Sigmoid colon (tissue), 4 donors: ENCODE measurements at regions not wholly inside any gene's neighbourhood (a gene's known extent, or its start where the extent isn't known, plus 50 kb on each side); places are given as distances from the start of the nearest gene placed in this dataset.

Experiments
- EP300 ChIP-seq, 4 donors: sonication (generic); formaldehyde crosslinking; IDR thresholded peaks; one replicate each; pipeline ENCODE4 v1.6.1; 2017; ENCODE audit warnings: antibody characterized with exemption in 4 of 4
- TF ChIP-seq, protein P1 (sequence below), 4 experiments: fragments of 450-650 bp in 3 of 4; fragments of 200-600 bp in 1 of 4; IDR thresholded peaks; one replicate each; pipeline ENCODE4 v1.5.1; 2016 to 2019; ENCODE audit warnings: antibody characterized with exemption in 4 of 4, mild to moderate bottlenecking in 3 of 4, moderate library complexity in 2 of 4

DNA sequence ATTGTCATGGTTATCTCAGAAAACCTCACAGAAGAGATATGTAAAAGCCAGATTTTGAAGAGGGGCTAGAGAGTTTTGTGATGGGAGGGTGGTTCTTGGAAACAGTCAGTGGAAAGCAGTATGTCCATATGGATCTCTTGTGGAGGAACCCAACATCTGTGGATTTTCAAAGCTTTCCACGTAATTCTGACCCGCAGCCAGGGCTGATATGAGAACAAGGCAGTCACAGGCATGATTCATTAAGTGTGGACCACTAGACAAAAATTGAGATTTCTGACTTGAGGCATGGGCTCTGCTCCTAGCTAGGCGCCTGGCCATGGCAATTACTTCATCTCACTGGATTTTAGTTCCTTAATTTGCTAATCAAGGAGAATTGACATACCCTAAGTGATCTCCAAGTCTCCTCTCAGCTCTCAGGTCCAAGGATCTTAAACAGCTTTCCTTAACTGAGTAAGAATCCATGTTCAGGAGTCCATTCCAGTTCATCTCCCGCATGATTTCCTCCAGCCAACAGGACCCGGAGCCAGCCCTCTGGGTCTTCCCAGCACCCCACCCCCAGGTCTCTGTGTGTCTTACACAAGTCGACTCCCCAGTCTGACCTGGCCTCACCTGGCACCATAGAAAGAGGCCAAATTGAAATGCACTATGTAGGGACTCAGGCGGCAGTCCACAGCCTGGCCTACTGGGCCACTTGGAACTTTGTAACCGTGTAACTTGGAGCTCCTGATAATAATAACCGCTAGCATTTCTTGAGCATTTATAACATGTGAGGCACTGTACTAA is 176.3 kb upstream of the PARP11 start:
- TF ChIP-seq, protein P1, sequence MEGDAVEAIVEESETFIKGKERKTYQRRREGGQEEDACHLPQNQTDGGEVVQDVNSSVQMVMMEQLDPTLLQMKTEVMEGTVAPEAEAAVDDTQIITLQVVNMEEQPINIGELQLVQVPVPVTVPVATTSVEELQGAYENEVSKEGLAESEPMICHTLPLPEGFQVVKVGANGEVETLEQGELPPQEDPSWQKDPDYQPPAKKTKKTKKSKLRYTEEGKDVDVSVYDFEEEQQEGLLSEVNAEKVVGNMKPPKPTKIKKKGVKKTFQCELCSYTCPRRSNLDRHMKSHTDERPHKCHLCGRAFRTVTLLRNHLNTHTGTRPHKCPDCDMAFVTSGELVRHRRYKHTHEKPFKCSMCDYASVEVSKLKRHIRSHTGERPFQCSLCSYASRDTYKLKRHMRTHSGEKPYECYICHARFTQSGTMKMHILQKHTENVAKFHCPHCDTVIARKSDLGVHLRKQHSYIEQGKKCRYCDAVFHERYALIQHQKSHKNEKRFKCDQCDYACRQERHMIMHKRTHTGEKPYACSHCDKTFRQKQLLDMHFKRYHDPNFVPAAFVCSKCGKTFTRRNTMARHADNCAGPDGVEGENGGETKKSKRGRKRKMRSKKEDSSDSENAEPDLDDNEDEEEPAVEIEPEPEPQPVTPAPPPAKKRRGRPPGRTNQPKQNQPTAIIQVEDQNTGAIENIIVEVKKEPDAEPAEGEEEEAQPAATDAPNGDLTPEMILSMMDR (IDR thresholded peaks at IDR 0.05) = no peak
- TF ChIP-seq EP300 (IDR thresholded peaks at IDR 0.05) = no peak
